LNCAP (cell line): ENCODE measurements at regions not wholly inside any gene's neighbourhood (a gene's known extent, or its start where the extent isn't known, plus 50 kb on each side); places are given as distances from the start of the nearest gene placed in this dataset.

ENCODE experiments used
- CTCF ChIP-seq: fragments of 450-650 bp; IDR thresholded peaks from 2 replicates; pipeline ENCODE4 v1.5.1; 2017; ENCODE audit warnings: mild to moderate bottlenecking

GRCh38 chr2:115946891-115947290, 1504.5 kb downstream of the DPP10 start:
- no peak for TF ChIP-seq CTCF

- TF ChIP-seq CTCF: no peak
Observed at GRCh38 chr2:115976916-115977315, 1534.5 kb downstream of the DPP10 start.

GRCh38 chr2:115999039-115999438, 1556.6 kb downstream of the DPP10 start:
- TF ChIP-seq CTCF: no peak

- no peak for TF ChIP-seq CTCF
Observed at GRCh38 chr2:116023026-116023425, 1580.6 kb downstream of the DPP10 start.

GRCh38 chr2:116042530-116042929, 1600.1 kb downstream of the DPP10 start:
- TF ChIP-seq CTCF: no peak

DNA sequence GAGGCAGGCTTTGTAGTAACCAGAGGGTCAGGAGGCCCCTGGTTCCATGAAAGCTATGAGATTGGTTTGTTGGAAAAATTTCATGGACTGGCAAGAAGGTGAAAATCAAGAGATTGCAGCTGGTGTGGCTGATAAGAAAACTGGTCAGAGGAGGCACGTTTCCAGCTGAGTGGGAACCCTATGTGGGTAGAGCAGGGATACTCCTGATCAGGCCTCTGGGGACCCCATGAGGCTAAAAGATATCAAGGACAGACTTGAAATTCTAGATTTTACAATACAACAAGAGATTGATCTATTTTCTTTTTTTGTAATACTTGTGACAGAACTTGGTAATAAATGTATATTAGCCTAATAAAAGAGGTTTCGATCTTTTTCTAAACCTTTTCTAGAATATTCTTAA, 1615.1 kb downstream of the DPP10 start:
- no peak for TF ChIP-seq CTCF

GRCh38 chr2:116061023-116061422, 1618.6 kb downstream of the DPP10 start:
- TF ChIP-seq CTCF: no peak

DNA sequence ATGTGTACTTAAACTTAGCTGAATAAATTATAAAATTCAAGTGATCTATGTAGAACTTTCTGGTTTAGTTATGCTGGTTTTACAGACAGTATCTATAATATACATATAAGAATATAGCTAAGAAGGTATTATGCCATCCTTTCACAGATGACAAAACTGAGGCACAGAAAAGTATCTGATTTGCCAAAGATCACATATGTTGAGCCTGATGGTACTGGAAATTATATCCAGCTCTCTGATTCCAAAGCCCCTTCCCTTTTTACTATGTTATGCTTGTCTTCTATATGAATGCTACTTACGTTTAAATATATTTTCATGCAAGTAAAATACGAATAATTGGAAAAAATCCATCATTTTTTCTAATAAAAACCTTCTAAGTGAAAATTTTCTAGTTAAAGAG, 1631.3 kb downstream of the DPP10 start:
- TF ChIP-seq CTCF: no peak
